ENCODE measurements at regions not wholly inside any gene's neighbourhood (a gene's known extent, or its start where the extent isn't known, plus 50 kb on each side); places are given as distances from the start of the nearest gene placed in this dataset.

- POLR2A ChIA-PET: no interaction called here
- DNase-seq (ENCODE audit: low read depth): no peak
- no peaks in the 10 kb centered on the region for H3K27me3 ChIP-seq (ENCODE audit: control insufficient read depth, insufficient read depth, low read length)
- CTCF ChIA-PET: no interaction called here
- no peaks in the 10 kb centered on the region for H3K36me3 ChIP-seq (ENCODE audit: control insufficient read depth, insufficient read depth, low read length)
- H3K4me3 ChIP-seq (ENCODE audit: low read depth, low read length): no peak overlapping the region
- TF ChIP-seq CTCF (IDR thresholded peaks at IDR 0.05; ENCODE audit: insufficient read depth, low read depth, low read length): no peak
Measured at GRCh38 chr19:28489126-28489660, 723.8 kb downstream of the UQCRFS1 start.

- DNase-seq (ENCODE audit: low read depth): no peak
- TF ChIP-seq CTCF (IDR thresholded peaks at IDR 0.05; ENCODE audit: insufficient read depth, low read depth, low read length): no peak
- CTCF ChIA-PET: no interaction called here
- POLR2A ChIA-PET: no interaction called here
- Histone ChIP-seq H3K36me3 (ENCODE audit: control insufficient read depth, insufficient read depth, low read length) (no peaks in the 10 kb centered on the region), H3K27me3 (ENCODE audit: control insufficient read depth, insufficient read depth, low read length) (0 out of 2 replicates have a peak, but pooled peaks cover 1% of the 10 kb centered on the region), H3K4me3 (ENCODE audit: low read depth, low read length) (no peak overlapping the region)
Measured at GRCh38 chr19:28487999-28488398, 725.0 kb downstream of the UQCRFS1 start.

- no peak for DNase-seq (ENCODE audit: low read depth)
- Histone ChIP-seq H3K36me3 (ENCODE audit: control insufficient read depth, insufficient read depth, low read length) (no peaks in the 10 kb centered on the region), H3K4me3 (ENCODE audit: low read depth, low read length) (no peak overlapping the region), H3K27me3 (ENCODE audit: control insufficient read depth, insufficient read depth, low read length) (0 out of 2 replicates have a peak, but pooled peaks cover 2% of the 10 kb centered on the region)
- ChIA-PET POLR2A (no interaction called here), CTCF (no interaction called here)
- no peak for TF ChIP-seq CTCF (IDR thresholded peaks at IDR 0.05; ENCODE audit: insufficient read depth, low read depth, low read length)
Measured at GRCh38 chr19:28486926-28487325, 726.0 kb downstream of the UQCRFS1 start.

- Histone ChIP-seq H3K36me3 (ENCODE audit: control insufficient read depth, insufficient read depth, low read length) (no peaks in the 10 kb centered on the region), H3K27me3 (ENCODE audit: control insufficient read depth, insufficient read depth, low read length) (peaks cover 3% of the 10 kb centered on the region; the same call in 1 of the 2 replicates), H3K4me3 (ENCODE audit: low read depth, low read length) (no peak overlapping the region)
- ChIA-PET POLR2A (no interaction called here), CTCF (no interaction called here)
- TF ChIP-seq CTCF (IDR thresholded peaks at IDR 0.05; ENCODE audit: insufficient read depth, low read depth, low read length): no peak
- DNase-seq (ENCODE audit: low read depth): no peak
Measured at GRCh38 chr19:28486473-28486872, 726.5 kb downstream of the UQCRFS1 start.

- POLR2A ChIA-PET: no interaction called here
- CTCF ChIA-PET: interaction anchor here (1.1 kb wide), 1 partner anchor 219 kb away, joined by 3 read pairs; no protein-coding TSS in a partner anchor
- DNase-seq (ENCODE audit: low read depth): no peak
- Histone ChIP-seq H3K4me3 (ENCODE audit: low read depth, low read length) (no peak overlapping the region), H3K36me3 (ENCODE audit: control insufficient read depth, insufficient read depth, low read length) (no peaks in the 10 kb centered on the region), H3K27me3 (ENCODE audit: control insufficient read depth, insufficient read depth, low read length) (peaks cover 4% of the 10 kb centered on the region; the same call in 1 of the 2 replicates)
- TF ChIP-seq CTCF (IDR thresholded peaks at IDR 0.05; ENCODE audit: insufficient read depth, low read depth, low read length): no peak
Measured at GRCh38 chr19:28485292-28485691, 727.7 kb downstream of the UQCRFS1 start.

Data from BJ (cell line).